ENCODE measurements at regions not wholly inside any gene's neighbourhood (a gene's known extent, or its start where the extent isn't known, plus 50 kb on each side); places are given as distances from the start of the nearest gene placed in this dataset.

GRCh38 chr12:98224584-98225221, 290.7 kb upstream of the TMPO start:
- no peak for DNase-seq

DNA sequence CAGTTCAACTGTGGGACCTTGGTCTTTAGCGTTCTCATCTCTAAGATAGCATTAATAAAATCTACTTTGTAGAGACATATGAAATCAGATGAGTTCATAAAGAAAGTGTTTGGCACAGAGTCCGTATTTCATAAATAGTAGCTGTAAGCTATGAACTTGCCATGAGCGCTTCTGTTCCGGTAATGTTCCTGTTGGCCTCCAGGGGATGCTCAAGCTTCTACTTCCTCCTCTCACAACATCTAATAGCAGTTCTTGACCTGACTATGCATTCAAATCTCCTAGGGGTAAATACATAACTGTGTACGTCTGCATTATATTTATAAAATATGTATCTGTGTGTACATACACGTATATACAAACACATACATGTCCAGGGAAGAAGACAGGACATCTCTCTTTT, 288.2 kb upstream of the TMPO start:
- DNase-seq = no peak

DNA sequence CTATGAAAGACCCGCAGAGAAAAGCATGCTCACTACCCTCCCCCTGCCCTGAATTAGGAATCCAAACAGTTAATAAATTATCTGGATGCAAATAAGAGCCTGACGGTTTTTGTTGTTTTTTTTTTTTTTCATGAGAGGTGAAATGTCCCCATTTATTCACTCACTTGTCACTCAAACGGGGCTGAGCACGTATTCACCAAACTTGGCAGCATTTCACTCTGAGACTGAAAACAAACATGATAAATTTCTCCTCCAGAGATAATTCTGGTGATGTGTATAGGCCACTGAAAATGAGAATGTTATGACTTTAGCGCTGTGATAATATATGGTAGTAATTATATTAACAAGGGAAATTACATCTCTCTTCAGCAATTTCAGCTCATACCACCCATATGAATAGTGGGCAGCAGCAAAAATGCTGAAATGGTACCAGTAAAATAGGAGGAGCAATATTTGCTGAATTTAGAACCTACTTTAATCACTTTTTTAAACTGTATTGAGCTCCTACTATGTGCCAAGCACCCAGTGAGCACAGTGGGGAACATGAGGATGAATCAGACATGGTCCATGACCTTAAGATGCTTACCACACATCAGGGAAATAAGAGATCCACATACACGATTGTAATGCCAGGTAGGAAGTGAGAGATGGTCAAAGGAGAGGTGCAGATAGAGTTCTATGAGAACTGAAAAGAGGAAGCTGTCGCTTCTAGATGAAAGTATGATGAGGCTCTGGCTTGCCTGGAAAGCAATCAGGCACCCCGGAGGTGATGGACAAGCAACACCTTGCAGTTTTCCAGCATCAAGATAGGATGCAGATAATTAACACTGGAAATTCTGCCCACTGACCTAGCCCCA, 286.5 kb upstream of the TMPO start:
- peak; percentile 12 for DNase-seq

DNA sequence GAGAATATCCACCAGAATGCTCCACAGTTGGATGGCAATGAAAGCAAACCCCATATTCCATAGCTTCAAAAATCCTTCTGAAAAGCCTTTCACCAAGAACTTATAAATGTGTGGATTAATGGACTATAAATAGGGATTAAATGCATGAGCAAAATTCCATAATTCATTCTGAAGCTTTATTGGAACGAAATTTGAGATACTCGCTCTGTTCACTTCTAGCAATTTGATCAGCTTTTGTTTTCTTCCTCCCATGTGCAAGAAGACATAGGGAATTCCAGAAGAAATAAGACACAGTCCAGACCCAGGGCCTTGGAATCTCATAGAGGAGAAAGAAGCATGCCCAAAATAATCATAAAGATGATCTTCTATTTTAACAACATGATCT, 285.9 kb upstream of the TMPO start:
- DNase-seq = no peak

GRCh38 chr12:98232753-98233390, 282.5 kb upstream of the TMPO start:
- DNase-seq = no peak

DNA sequence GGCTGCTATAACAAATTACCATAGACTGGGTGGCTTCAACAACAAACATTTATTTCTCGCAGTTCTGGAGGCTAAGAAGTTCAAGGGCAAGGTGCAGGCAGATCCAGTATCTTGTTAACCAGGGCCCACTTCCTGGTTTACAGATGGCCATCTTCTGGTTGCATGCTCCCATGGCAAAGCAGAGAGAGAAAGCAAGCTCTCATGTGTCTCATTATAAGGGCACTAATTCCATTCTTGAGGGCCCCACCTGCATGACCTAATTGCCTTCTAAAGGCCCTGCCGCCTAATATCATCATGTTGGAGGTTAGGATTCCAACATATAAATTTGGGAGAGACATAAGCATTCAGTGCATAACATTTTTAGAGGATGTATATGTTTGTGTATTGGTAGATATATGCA, 280.1 kb upstream of the TMPO start:
- no peak for DNase-seq

DNA sequence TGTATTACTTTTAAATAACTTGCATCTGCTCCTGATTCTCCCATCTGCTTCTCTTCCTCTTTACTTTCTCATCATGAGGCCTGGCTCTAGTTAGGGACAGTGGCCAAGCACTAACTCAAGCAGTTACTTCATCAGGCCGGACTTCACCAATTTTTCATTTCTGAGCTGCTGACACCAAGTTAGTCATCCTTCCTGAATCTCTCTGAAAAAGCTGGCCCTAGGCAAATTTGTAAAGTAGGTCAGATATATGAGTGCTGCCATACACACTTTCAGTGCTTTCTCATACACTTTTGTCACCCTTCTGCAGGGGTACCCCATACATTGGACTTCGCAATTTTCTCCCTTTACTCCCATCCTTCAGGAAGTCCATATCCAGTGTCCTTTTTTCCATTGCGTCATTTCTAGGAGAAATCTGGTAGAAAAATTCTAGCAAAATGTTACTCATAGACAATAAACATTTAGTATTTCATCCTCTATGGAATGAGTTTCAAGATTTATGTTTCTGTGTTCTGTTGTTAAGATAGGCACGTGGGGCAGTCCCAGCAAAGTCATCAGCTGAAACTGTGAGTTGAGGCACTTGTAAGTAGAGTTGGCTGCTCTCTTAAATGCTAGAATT, 276.8 kb upstream of the TMPO start:
- DNase-seq = no peak

GRCh38 chr12:98243190-98243589, 272.2 kb upstream of the TMPO start:
- no peak for DNase-seq

- no peak for DNase-seq
Measured at GRCh38 chr12:98244136-98244535, 271.3 kb upstream of the TMPO start.

DNA sequence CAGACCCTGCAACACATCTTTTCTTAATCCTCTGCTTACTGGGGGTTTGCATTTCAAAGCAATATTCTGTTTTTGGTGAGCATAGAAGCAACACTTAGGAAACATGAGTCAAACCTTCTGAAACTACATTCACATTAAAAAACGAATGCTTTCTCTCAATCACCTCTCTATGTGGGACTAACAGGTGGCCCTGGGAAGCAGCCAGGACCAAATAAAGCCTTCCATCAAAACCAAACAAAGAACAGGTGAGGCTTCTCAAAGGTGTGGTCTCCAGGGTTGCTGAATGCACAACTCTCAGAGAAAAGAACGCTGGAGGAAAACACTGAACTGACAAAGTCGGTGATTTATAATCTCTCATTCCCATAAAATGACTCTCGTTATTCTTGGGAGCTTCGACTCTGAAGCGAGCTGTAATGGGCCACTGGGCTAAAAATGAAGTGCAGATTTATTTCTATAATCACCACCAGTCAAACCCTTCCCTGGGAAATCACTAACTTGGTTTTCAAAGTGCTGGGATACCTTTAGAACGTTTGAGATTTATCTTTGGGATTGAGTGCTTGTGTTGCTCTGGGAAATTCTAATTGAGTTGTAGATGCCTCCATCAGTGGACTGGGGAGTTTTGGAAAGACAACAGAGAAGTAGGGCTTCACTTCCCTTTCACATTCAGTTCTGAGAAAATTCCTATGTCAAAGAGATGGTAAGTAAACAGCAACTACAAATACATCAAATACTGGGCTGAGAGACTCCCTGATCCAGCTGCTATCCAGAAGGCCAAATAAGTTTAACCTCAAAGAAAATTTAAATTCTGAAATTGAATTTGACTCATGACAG, 262.0 kb upstream of the TMPO start:
- no peak for DNase-seq

DNA sequence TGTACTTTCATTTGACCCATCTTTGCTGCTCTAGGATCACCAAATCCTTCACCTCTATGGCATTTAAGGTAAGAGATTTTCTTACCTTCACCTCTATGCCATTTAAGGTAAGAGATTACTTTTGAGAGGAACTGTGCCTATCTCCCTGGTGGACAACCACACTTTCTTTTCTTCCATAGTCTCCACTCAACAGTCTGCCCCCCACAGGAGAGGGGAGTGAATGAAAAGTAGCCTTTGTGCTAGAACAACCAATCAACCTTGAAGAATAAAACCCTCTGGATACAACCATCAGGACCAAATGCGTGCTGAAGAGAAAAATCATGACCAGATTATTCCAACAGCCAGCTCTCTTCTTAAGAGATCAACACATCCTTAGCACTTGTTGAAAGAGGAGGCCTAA, 258.6 kb upstream of the TMPO start:
- DNase-seq = no peak

- DNase-seq = no peak
Measured at GRCh38 chr12:98259693-98260092, 255.7 kb upstream of the TMPO start.

DNA sequence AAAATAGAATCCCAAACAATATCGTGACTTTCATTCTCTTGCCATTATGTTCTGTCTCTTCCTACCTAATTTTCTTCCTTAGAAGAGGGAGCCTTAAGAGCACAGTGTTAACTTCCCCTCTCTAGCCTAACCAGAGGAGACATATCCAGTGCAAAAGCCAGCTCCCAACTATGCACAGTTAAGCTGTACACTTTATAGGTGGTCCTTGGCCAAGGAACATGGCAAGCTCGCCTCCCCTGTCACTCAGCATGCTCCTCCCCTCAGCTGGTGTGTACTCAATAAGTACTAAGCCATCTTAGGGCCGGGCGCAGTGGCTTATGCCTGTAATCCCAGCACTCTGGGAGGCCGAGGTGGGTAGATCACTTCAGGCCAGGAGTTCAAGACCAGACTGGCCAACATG, 255.1 kb upstream of the TMPO start:
- no peak for DNase-seq

DNA sequence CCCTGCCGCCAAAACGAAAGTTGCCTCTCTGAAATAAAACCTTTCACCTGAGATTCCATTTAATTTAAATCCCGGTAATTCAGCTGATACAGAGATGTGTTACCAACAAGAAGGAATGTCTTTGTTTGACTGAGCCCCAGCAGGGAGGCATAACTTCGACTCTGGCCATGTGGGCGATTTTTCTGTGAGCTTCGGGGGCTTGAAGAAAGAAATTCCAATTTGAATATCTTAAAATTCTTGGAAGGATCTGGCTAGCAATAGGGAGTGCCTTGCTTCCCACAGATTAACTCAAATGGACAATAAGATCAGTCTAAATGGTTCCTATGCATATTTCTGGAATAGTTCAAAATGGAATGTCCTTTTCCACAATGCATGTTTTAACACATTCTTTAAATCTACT, 252.5 kb upstream of the TMPO start:
- no peak for DNase-seq

GRCh38 chr12:98274430-98275130, 240.8 kb upstream of the TMPO start:
- no peak for DNase-seq

DNA sequence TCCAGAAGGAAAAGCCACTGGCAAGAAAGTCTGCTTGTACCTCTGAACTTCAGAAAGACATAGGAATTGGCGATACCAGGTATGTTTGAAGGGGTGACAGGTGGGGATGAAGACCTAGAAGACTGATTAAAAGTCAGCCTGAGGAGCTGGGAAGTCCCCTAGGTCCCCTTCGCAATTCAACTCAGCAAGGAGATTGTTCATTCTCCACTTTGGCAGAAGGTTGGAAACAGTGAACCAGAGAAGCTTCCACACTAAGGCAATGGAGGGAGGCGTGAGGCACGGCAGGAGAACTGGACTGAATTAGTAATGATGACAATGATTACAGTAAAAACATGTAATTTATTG, 240.3 kb upstream of the TMPO start:
- DNase-seq = no peak

DNA sequence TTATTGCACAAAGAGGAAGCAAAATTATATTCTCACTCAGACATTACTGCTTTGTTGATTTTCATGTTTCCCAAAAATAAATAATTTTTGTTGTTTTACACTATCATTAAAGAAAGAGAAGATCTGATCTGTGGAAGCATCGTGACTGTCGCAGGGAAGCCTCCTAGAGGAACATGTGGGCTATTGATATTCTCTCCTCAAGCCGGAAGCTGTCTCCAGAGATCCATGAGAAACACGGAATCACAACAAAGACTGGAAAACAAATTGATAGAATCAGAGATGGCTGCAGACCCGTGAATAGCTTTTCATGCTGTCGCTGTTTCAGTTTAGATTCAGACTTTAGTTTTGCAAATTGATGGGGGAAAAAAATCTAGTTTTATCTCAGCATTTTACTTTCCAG, 235.2 kb upstream of the TMPO start:
- no peak for DNase-seq

- DNase-seq = no peak
Measured at GRCh38 chr12:98280621-98281020, 234.8 kb upstream of the TMPO start.

GRCh38 chr12:98291828-98292227, 223.6 kb upstream of the TMPO start:
- DNase-seq = no peak

GRCh38 chr12:98294051-98294805, 221.2 kb upstream of the TMPO start:
- DNase-seq = peak; percentile 17

DNA sequence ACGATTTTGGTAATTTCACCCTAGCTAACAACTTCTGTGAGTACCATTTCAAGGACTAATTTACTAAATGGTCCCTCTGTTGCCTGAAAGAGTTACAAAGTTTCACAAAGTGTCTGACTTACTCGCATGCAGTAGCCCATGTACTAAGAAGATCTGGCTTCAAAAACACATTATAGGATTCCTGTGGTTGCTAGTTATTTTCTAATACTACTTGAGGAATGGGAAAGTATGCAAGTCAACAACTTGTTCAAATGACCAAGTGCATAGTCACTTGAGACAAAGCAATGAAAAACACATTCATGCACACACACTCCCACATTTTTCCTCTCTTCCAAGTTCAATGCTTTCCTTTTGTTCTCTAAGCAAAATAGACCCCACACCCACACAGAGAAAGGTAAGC, 219.7 kb upstream of the TMPO start:
- DNase-seq = no peak
